ENCODE measurements at regions not wholly inside any gene's neighbourhood (a gene's known extent, or its start where the extent isn't known, plus 50 kb on each side); places are given as distances from the start of the nearest gene placed in this dataset.

GRCh38 chr4:124189545-124189944 lies 523.0 kb downstream of the ANKRD50 start:
- no peak for TF ChIP-seq CTCF (IDR thresholded peaks at IDR 0.05)
- TF ChIP-seq POLR2A (IDR thresholded peaks at IDR 0.05), result no peak

Measured in esophagus squamous epithelium (tissue), 4 donors.